Esophagus muscularis mucosa (tissue), 4 donors: ENCODE measurements at regions not wholly inside any gene's neighbourhood (a gene's known extent, or its start where the extent isn't known, plus 50 kb on each side); places are given as distances from the start of the nearest gene placed in this dataset.

Source experiments
- DNase-seq: peaks from one replicate; pipeline ENCODE4 v3.0.0-alpha.2; 2017; ENCODE audit errors: extremely low spot score
- H3K27ac ChIP-seq, 4 donors: fragments of 200-600 bp; sonication (generic); replicated peaks in 1 of 4; 1 replicate in 3 of 4; 2 replicates in 1 of 4; pipeline ENCODE4 v1.5.1; 2016 to 2019; ENCODE audit warnings: mild to moderate bottlenecking in 1 of 4
- H3K27me3 ChIP-seq, 4 donors: fragments of 200-600 bp; sonication (generic); one replicate each; pipeline versions ENCODE4 v1.5.1 to v1.6.0; 2016 to 2019
- H3K36me3 ChIP-seq, 4 donors: fragments of 200-600 bp; sonication (generic); one replicate each; pipeline ENCODE4 v1.5.1; 2016 to 2019
- H3K4me1 ChIP-seq, 4 donors: fragments of 200-600 bp; sonication (generic); one replicate each; pipeline ENCODE4 v1.5.1; 2016 to 2019
- H3K4me3 ChIP-seq, 4 donors: fragments of 200-600 bp; sonication (generic); 1 replicate in 2 of 4; 2 replicates in 2 of 4; pipeline ENCODE4 v1.5.1; 2016 to 2019; ENCODE audit warnings: mild to moderate bottlenecking in 4 of 4, moderate library complexity in 1 of 4
- H3K9me3 ChIP-seq, 4 donors: fragments of 200-600 bp; sonication (generic); 1 replicate in 3 of 4; 2 replicates in 1 of 4; pipeline ENCODE4 v1.5.1; 2016 to 2019
- CTCF ChIP-seq, 3 experiments: fragments of 200-600 bp in 2 of 3; fragments of 450-650 bp in 1 of 3; sonication (generic) in 2 of 3; IDR thresholded peaks; one replicate each; pipeline ENCODE4 v1.5.1; 2017 to 2019; ENCODE audit warnings: antibody characterized with exemption in 3 of 3, mild to moderate bottlenecking in 2 of 3, moderate library complexity in 1 of 3
- EP300 ChIP-seq: sonication (generic); formaldehyde crosslinking; IDR thresholded peaks from one replicate; pipeline ENCODE4 v1.6.1; 2017; ENCODE audit warnings: antibody characterized with exemption
- POLR2A ChIP-seq: fragments of 450-650 bp; IDR thresholded peaks from one replicate; pipeline ENCODE4 v1.6.1; 2017; ENCODE audit warnings: antibody characterized with exemption, moderate library complexity, mild to moderate bottlenecking, low read depth
- POLR2AphosphoS5 ChIP-seq, 2 donors: sonication (generic); formaldehyde crosslinking; IDR thresholded peaks; one replicate each; pipeline ENCODE4 v1.6.1; 2017; ENCODE audit warnings: antibody characterized with exemption in 2 of 2
- WGBS: methylation state at CpG from one replicate; pipeline ENCODE4 v1.1.5; 2018; 5-methylcytosine and 5-hydroxymethylcytosine counted together
- intact Hi-C: fragments of 100-400 bp; cut with DNase I; formaldehyde crosslinking; loops from one replicate; pipeline ENCODE4 v1.15.1; 2023

GRCh38 chr12:111028830-111029229, 108.5 kb upstream of the MYL2 start:
- no peak for DNase-seq
- H3K9me3 ChIP-seq: no peaks in the 10 kb centered on the region
- WGBS: 79% methylated on average over 2 of the region's 2 CpGs
- intact Hi-C loops: loop anchor here (5.0 kb wide), 1 partner anchor 283 kb away; no protein-coding TSS in a partner anchor
- no peaks in the 10 kb centered on the region for H3K36me3 ChIP-seq
- H3K27ac ChIP-seq: no peak overlapping the region
- no peak overlapping the region for H3K4me3 ChIP-seq
- peaks cover 6 to 9% (median 8%) of the 10 kb centered on the region in 4 donors for H3K4me1 ChIP-seq
- TF ChIP-seq POLR2AphosphoS5 (IDR thresholded peaks at IDR 0.05): no peak
- TF ChIP-seq POLR2A: no peak
- no peak for TF ChIP-seq EP300
- TF ChIP-seq CTCF (IDR thresholded peaks at IDR 0.05): no peak
- peaks cover 0 to 95% (median 15%) of the 10 kb centered on the region in 4 donors for H3K27me3 ChIP-seq

- H3K4me3 ChIP-seq: no peak overlapping the region
- no peaks in the 10 kb centered on the region for H3K4me1 ChIP-seq
- TF ChIP-seq CTCF (IDR thresholded peaks at IDR 0.05) (no peak), POLR2AphosphoS5 (IDR thresholded peaks at IDR 0.05) (no peak), EP300 (no peak), POLR2A (no peak)
- H3K36me3 ChIP-seq: no peaks in the 10 kb centered on the region
- intact Hi-C loops: loop anchor here (5.0 kb wide), 1 partner anchor 285 kb away; no protein-coding TSS in a partner anchor
- H3K9me3 ChIP-seq: no peaks in the 10 kb centered on the region
- WGBS: 69% methylated on average over 3 of the region's 3 CpGs
- H3K27me3 ChIP-seq: peaks cover 0 to 96% (median 4%) of the 10 kb centered on the region in 4 donors
- H3K27ac ChIP-seq: no peak overlapping the region
- no peak for DNase-seq
Measured at GRCh38 chr12:111027431-111027830, 107.1 kb upstream of the MYL2 start.

GRCh38 chr12:111025792-111026430, 105.5 kb upstream of the MYL2 start:
- no peaks in the 10 kb centered on the region for H3K36me3 ChIP-seq
- H3K4me1 ChIP-seq: no peaks in the 10 kb centered on the region
- no peaks in the 10 kb centered on the region for H3K9me3 ChIP-seq
- TF ChIP-seq POLR2AphosphoS5 (IDR thresholded peaks at IDR 0.05): no peak
- no peak for TF ChIP-seq POLR2A
- no peak for TF ChIP-seq EP300
- TF ChIP-seq CTCF (IDR thresholded peaks at IDR 0.05): no peak
- H3K27ac ChIP-seq: no peak overlapping the region
- no peak overlapping the region for H3K4me3 ChIP-seq
- peaks cover 0 to 96% (median 3%) of the 10 kb centered on the region in 4 donors for H3K27me3 ChIP-seq
- 37% methylated on average over 8 of the region's 8 CpGs for WGBS
- no peak for DNase-seq
- intact Hi-C loops: loop anchor here (5.0 kb wide), 1 partner anchor 286 kb away; no protein-coding TSS in a partner anchor

- Histone ChIP-seq H3K9me3 (no peaks in the 10 kb centered on the region), H3K27me3 (peaks cover 0 to 93% (median 3%) of the 10 kb centered on the region in 4 donors), H3K4me3 (no peak overlapping the region), H3K27ac (no peak overlapping the region), H3K36me3 (no peaks in the 10 kb centered on the region), H3K4me1 (no peaks in the 10 kb centered on the region)
- no peak for TF ChIP-seq CTCF (IDR thresholded peaks at IDR 0.05)
- no peak for TF ChIP-seq POLR2A
- no peak for DNase-seq
- 63% methylated on average over 7 of the region's 7 CpGs for WGBS
- intact Hi-C loops: loop anchor here (5.0 kb wide), 1 partner anchor 287 kb away; no protein-coding TSS in a partner anchor
Measured at GRCh38 chr12:111025301-111025700, 104.9 kb upstream of the MYL2 start.
